HFFc6 (cell line): ENCODE measurements at regions not wholly inside any gene's neighbourhood (a gene's known extent, or its start where the extent isn't known, plus 50 kb on each side); places are given as distances from the start of the nearest gene placed in this dataset.
"Not testable (repeated sequence)": the region's sequence is repeated elsewhere in the genome, so short reads cannot be mapped to it uniquely, and the experiment has no call there.

Experiments
- DNase-seq: peaks from one replicate; pipeline ENCODE4 v3.0.0-alpha.2; 2018
- H3K27ac Mint-ChIP-seq: 2 replicates; pipeline ENCODE4 v1.8.0; 2020; ENCODE audit warnings: mild to moderate bottlenecking, mixed read lengths
- H3K27me3 Mint-ChIP-seq: 2 replicates; pipeline ENCODE4 v1.8.0; 2021; ENCODE audit warnings: mild to moderate bottlenecking, moderate library complexity, mixed read lengths; ENCODE audit not compliant: insufficient read depth
- H3K36me3 Mint-ChIP-seq: 2 replicates; pipeline ENCODE4 v1.8.0; 2021; ENCODE audit warnings: low read depth, mixed read lengths
- H3K4me1 Mint-ChIP-seq: 2 replicates; pipeline ENCODE4 v1.8.0; 2020; ENCODE audit warnings: low read depth, mixed read lengths
- H3K4me3 Mint-ChIP-seq: 2 replicates; pipeline ENCODE4 v1.8.0; 2020; ENCODE audit warnings: mild to moderate bottlenecking, moderate library complexity, mixed read lengths
- H3K9me3 Mint-ChIP-seq: 2 replicates; pipeline ENCODE4 v1.8.0; 2020; ENCODE audit warnings: mild to moderate bottlenecking, mixed read lengths
- CTCF ChIP-seq: fragments of 200-600 bp; sonication (generic); IDR thresholded peaks from 2 replicates; pipeline ENCODE4 v1.5.0; 2021; ENCODE audit warnings: antibody characterized with exemption, mild to moderate bottlenecking

- Mint-ChIP-seq H3K36me3 (no peaks in the 10 kb centered on the region), H3K27ac (no peak overlapping the region), H3K4me1 (peaks cover 65% of the 10 kb centered on the region), H3K9me3 (peaks cover 10% of the 10 kb centered on the region; the same call in 1 of the 2 replicates), H3K27me3 (no peaks in the 10 kb centered on the region), H3K4me3 (no peak overlapping the region)
- TF ChIP-seq CTCF: no peak
- DNase-seq: no peak
Observed at GRCh38 chr12:67790660-67791059, 142.1 kb downstream of the DYRK2 start.

- H3K36me3 Mint-ChIP-seq, H3K9me3 Mint-ChIP-seq, H3K4me3 Mint-ChIP-seq, H3K27me3 Mint-ChIP-seq, H3K27ac Mint-ChIP-seq, DNase-seq: not testable (repeated sequence)
- H3K4me1 Mint-ChIP-seq: peaks cover 65% of the 10 kb centered on the region
Observed at GRCh38 chr12:67791362-67791761, 142.8 kb downstream of the DYRK2 start.

GRCh38 chr12:67792185-67792584, 143.6 kb downstream of the DYRK2 start:
- H3K36me3 Mint-ChIP-seq: no peaks in the 10 kb centered on the region
- H3K4me1 Mint-ChIP-seq: peaks cover 64% of the 10 kb centered on the region
- H3K9me3 Mint-ChIP-seq: peaks cover 10% of the 10 kb centered on the region; the same call in 1 of the 2 replicates
- no peak overlapping the region for H3K27ac Mint-ChIP-seq
- TF ChIP-seq CTCF: no peak
- no peaks in the 10 kb centered on the region for H3K27me3 Mint-ChIP-seq
- H3K4me3 Mint-ChIP-seq: no peak overlapping the region
- no peak for DNase-seq

- H3K9me3 Mint-ChIP-seq: peaks cover 10% of the 10 kb centered on the region; the same call in 1 of the 2 replicates
- H3K36me3 Mint-ChIP-seq: no peaks in the 10 kb centered on the region
- DNase-seq: peak; percentile 35
- no peaks in the 10 kb centered on the region for H3K27me3 Mint-ChIP-seq
- no peak overlapping the region for H3K4me3 Mint-ChIP-seq
- H3K4me1 Mint-ChIP-seq: peaks cover 51% of the 10 kb centered on the region
- H3K27ac Mint-ChIP-seq: no peak overlapping the region
- no peak for TF ChIP-seq CTCF
Observed at GRCh38 chr12:67794161-67794560, 145.6 kb downstream of the DYRK2 start.

- DNase-seq: no peak
- H3K4me1 Mint-ChIP-seq: peaks cover 45% of the 10 kb centered on the region
- H3K27me3 Mint-ChIP-seq: no peaks in the 10 kb centered on the region
- H3K27ac Mint-ChIP-seq: no peak overlapping the region
- H3K4me3 Mint-ChIP-seq: no peak overlapping the region
- no peaks in the 10 kb centered on the region for H3K36me3 Mint-ChIP-seq
- peaks cover 10% of the 10 kb centered on the region; the same call in 1 of the 2 replicates for H3K9me3 Mint-ChIP-seq
- no peak for TF ChIP-seq CTCF
Observed at GRCh38 chr12:67795236-67795635, 146.7 kb downstream of the DYRK2 start.

- H3K4me3 Mint-ChIP-seq: no peak overlapping the region
- no peaks in the 10 kb centered on the region for H3K36me3 Mint-ChIP-seq
- no peak for TF ChIP-seq CTCF
- no peak for DNase-seq
- H3K27ac Mint-ChIP-seq: no peak overlapping the region
- H3K4me1 Mint-ChIP-seq: peaks cover 32% of the 10 kb centered on the region
- H3K27me3 Mint-ChIP-seq: no peaks in the 10 kb centered on the region
- no peaks in the 10 kb centered on the region for H3K9me3 Mint-ChIP-seq
Observed at GRCh38 chr12:67797185-67797741, 148.7 kb downstream of the DYRK2 start.
